IMR-90 (cell line): ENCODE measurements at regions not wholly inside any gene's neighbourhood (a gene's known extent, or its start where the extent isn't known, plus 50 kb on each side); places are given as distances from the start of the nearest gene placed in this dataset.

ENCODE experiments used
- ATAC-seq: fragments of 200-7000 bp; cut with Tn5 transposase; 2 replicates; pipeline ENCODE4 v1.9.1; 2020; ENCODE audit warnings: low read depth, mild to moderate bottlenecking, moderate library complexity
- BruUV-seq: library from RNA; stranded (reverse); fragments of 400-500 nt; replicated peaks from 2 replicates; lab custom pipeline; 2021; lab: Mats Ljungman, UMichigan
- CTCF ChIA-PET: fragments of 300-600 bp; formaldehyde crosslinking; extraction: SDS; loops from one replicate; lab custom pipeline; 2021; ENCODE audit warnings: antibody characterized with exemption; lab: Yijun Ruan, JAX
- POLR2A ChIA-PET: fragments of 300-600 bp; sonication (Branson Sonifier 250); formaldehyde crosslinking; loops from one replicate; lab custom pipeline; 2022; ENCODE audit warnings: antibody characterized with exemption; ENCODE audit not compliant: unreplicated experiment; lab: Charles Lee
- DNase-seq: peaks from one replicate; pipeline ENCODE4 v3.0.0; 2013
- H2AFZ ChIP-seq: replicated peaks from 2 replicates; pipeline ENCODE3; 2013; ENCODE audit warnings: low read length, mild to moderate bottlenecking; ENCODE audit not compliant: poor library complexity
- H2AK5ac ChIP-seq: 2 replicates; pipeline ENCODE4 v1.6.1; 2013; ENCODE audit warnings: low read depth, low read length, inconsistent platforms
- H2AK9ac ChIP-seq: replicated peaks from 2 replicates; pipeline ENCODE3; 2013; ENCODE audit warnings: mild to moderate bottlenecking, low read depth, low read length, moderate library complexity; ENCODE audit not compliant: poor library complexity
- H2BK120ac ChIP-seq: 2 replicates; pipeline ENCODE4 v1.6.1; 2013; ENCODE audit warnings: low read depth, low read length, inconsistent platforms
- H2BK15ac ChIP-seq: 3 replicates; pipeline ENCODE4 v1.6.1; 2013; ENCODE audit warnings: low read depth, low read length, inconsistent platforms
- H2BK20ac ChIP-seq: 2 replicates; pipeline ENCODE4 v1.6.1; 2013; ENCODE audit warnings: low read depth, mild to moderate bottlenecking, inconsistent platforms, low read length, moderate library complexity
- H2BK5ac ChIP-seq: 2 replicates; pipeline ENCODE4 v1.6.1; 2013; ENCODE audit warnings: mild to moderate bottlenecking, low read depth, low read length, inconsistent platforms; ENCODE audit not compliant: poor library complexity, severe bottlenecking
- H3K14ac ChIP-seq: replicated peaks from 2 replicates; pipeline ENCODE4 v1.6.1; 2013; ENCODE audit warnings: low read depth, low read length, inconsistent platforms
- H3K18ac ChIP-seq: 2 replicates; pipeline ENCODE4 v1.6.1; 2013; ENCODE audit warnings: low read depth, low read length, control low read depth
- H3K23ac ChIP-seq: 2 replicates; pipeline ENCODE4 v1.6.1; 2013; ENCODE audit warnings: low read depth, low read length, inconsistent platforms
- H3K27ac ChIP-seq: 2 replicates; pipeline ENCODE4 v1.5.1; 2013; ENCODE audit warnings: mild to moderate bottlenecking, control low read depth, low read length; ENCODE audit not compliant: insufficient read depth
- H3K27me3 ChIP-seq: 2 replicates; pipeline ENCODE4 v1.6.1; 2013; ENCODE audit warnings: low read length; ENCODE audit not compliant: control insufficient read depth, insufficient read depth
- H3K36me3 ChIP-seq: 2 replicates; pipeline ENCODE4 v1.6.1; 2013; ENCODE audit warnings: low read length, mixed read lengths; ENCODE audit not compliant: control insufficient read depth, insufficient read depth
- H3K4ac ChIP-seq: 2 replicates; pipeline ENCODE4 v1.6.1; 2013; ENCODE audit warnings: low read depth, low read length, inconsistent platforms
- H3K4me1 ChIP-seq: 2 replicates; pipeline ENCODE4 v1.6.1; 2013; ENCODE audit warnings: low read length, mixed read lengths; ENCODE audit not compliant: control insufficient read depth, insufficient read depth
- H3K4me2 ChIP-seq: 2 replicates; pipeline ENCODE4 v1.6.1; 2013; ENCODE audit warnings: low read depth, mild to moderate bottlenecking, control low read depth, low read length, moderate library complexity
- H3K4me3 ChIP-seq: 2 replicates; pipeline ENCODE4 v1.5.1; 2013; ENCODE audit warnings: low read depth, mild to moderate bottlenecking, control low read depth, low read length, moderate library complexity; ENCODE audit not compliant: insufficient read depth
- H3K56ac ChIP-seq: 2 replicates; pipeline ENCODE4 v1.6.1; 2013; ENCODE audit warnings: low read length, inconsistent platforms; ENCODE audit not compliant: insufficient read depth; ENCODE audit errors: extremely low read depth
- H3K79me1 ChIP-seq, 2 experiments: 2 replicates each; pipeline ENCODE4 v1.6.1; 2013; ENCODE audit warnings: low read length in 2 of 2, inconsistent platforms in 1 of 2, low read depth in 1 of 2
- H3K9ac ChIP-seq: 2 replicates; pipeline ENCODE4 v1.6.1; 2013; ENCODE audit warnings: low read depth, low read length, control low read depth
- H3K9me1 ChIP-seq: 2 replicates; pipeline ENCODE4 v1.6.1; 2013; ENCODE audit warnings: low read length, inconsistent platforms; ENCODE audit not compliant: insufficient read depth
- H3K9me3 ChIP-seq: 2 replicates; pipeline ENCODE4 v1.6.1; 2013; ENCODE audit warnings: low read length; ENCODE audit not compliant: control insufficient read depth, insufficient read depth
- H4K20me1 ChIP-seq: 2 replicates; pipeline ENCODE4 v1.6.1; 2013; ENCODE audit warnings: low read length, inconsistent platforms; ENCODE audit not compliant: insufficient read depth
- H4K5ac ChIP-seq: 2 replicates; pipeline ENCODE4 v1.6.1; 2013; ENCODE audit warnings: mild to moderate bottlenecking, low read depth, low read length, control low read depth
- H4K8ac ChIP-seq, 2 experiments: 2 replicates each; pipeline ENCODE4 v1.6.1; 2013; ENCODE audit warnings: low read depth in 2 of 2, low read length in 2 of 2, control low read depth in 1 of 2, inconsistent platforms in 1 of 2
- H4K91ac ChIP-seq: 2 replicates; pipeline ENCODE4 v1.6.1; 2013; ENCODE audit warnings: low read depth, low read length, inconsistent platforms; ENCODE audit not compliant: insufficient read depth
- CHD1 ChIP-seq: IDR thresholded peaks from 2 replicates; pipeline ENCODE4 v1.6.1; 2012; ENCODE audit warnings: low read depth, low read length, improper control_type of control experiment
- ELK1 ChIP-seq: fragments of 150-350 bp; IDR thresholded peaks from 2 replicates; pipeline ENCODE4 v1.6.1; 2016; ENCODE audit warnings: low read depth, mild to moderate bottlenecking, low read length, moderate library complexity, borderline replicate concordance
- FOS ChIP-seq: fragments of 150-350 bp; IDR thresholded peaks from 2 replicates; pipeline ENCODE4 v1.6.1; 2016; ENCODE audit warnings: low read depth, low read length
- MAFK ChIP-seq: IDR thresholded peaks from 2 replicates; pipeline ENCODE4 v1.6.1; 2012; ENCODE audit warnings: low read depth, low read length, improper control_type of control experiment
- POLR2A ChIP-seq: IDR thresholded peaks from 2 replicates; pipeline ENCODE4 v1.6.1; 2012; ENCODE audit warnings: mild to moderate bottlenecking, low read depth, low read length
- RCOR1 ChIP-seq: IDR thresholded peaks from 2 replicates; pipeline ENCODE4 v1.6.1; 2012; ENCODE audit warnings: mild to moderate bottlenecking, low read length, improper control_type of control experiment; ENCODE audit not compliant: insufficient replicate concordance
- RFX5 ChIP-seq: IDR thresholded peaks from 2 replicates; pipeline ENCODE4 v1.8.0; 2012; ENCODE audit warnings: low read depth, mild to moderate bottlenecking, low read length, moderate library complexity
- WGBS, 2 experiments: methylation state at CpG; one replicate each; pipeline versions ENCODE4 v1.1.5 to v1.1.7; 2013; ENCODE audit warnings: missing lambda C conversion rate in 2 of 2; ENCODE audit not compliant: insufficient read length in 1 of 2; ENCODE audit errors: extremely low coverage in 2 of 2; 5-methylcytosine and 5-hydroxymethylcytosine counted together
- dilution Hi-C: fragments of 300-500 bp; cut with HindIII; formaldehyde crosslinking; loops from one replicate; pipeline ENCODE4 v1.14.3; 2018; ENCODE audit warnings: low sequenced_read_pairs; ENCODE audit not compliant: unreplicated experiment
- in situ Hi-C: fragments of 300-500 bp; cut with MboI; formaldehyde crosslinking; loops from 3 replicates; pipeline ENCODE4 v1.14.3; 2019; ENCODE audit warnings: low sequenced_read_pairs, inconsistent platforms, mixed read lengths
- intact Hi-C: fragments of 100-400 bp; cut with micrococcal nuclease; formaldehyde crosslinking; loops from 2 replicates; pipeline ENCODE4 v1.10.0; 2022
- TF ChIP-seq, protein P1 (sequence below): conservative IDR thresholded peaks from 2 replicates; pipeline ENCODE4 v1.5.1; 2012; ENCODE audit warnings: mild to moderate bottlenecking, low read depth, low read length, improper control_type of control experiment

GRCh38 chr13:86757236-86757978 lies 913.8 kb upstream of the SLITRK5 start:
- POLR2A ChIA-PET: no interaction called here
- Histone ChIP-seq H3K27me3 (no peaks in the 10 kb centered on the region), H4K8ac (no peak overlapping the region), H2BK5ac (no peak overlapping the region), H2BK15ac (no peak overlapping the region), H3K4me1 (no peaks in the 10 kb centered on the region), H3K4ac (no peak overlapping the region), H2AK5ac (no peak overlapping the region), H3K27ac (no peak overlapping the region), H2BK120ac (no peak overlapping the region), H2AFZ (no peak overlapping the region), H3K36me3 (no peaks in the 10 kb centered on the region), H4K20me1 (no peaks in the 10 kb centered on the region), H3K18ac (no peak overlapping the region), H3K4me2 (no peak overlapping the region), H2BK20ac (no peak overlapping the region), H4K5ac (no peak overlapping the region), H3K14ac (no peak overlapping the region), H3K9me1 (no peaks in the 10 kb centered on the region), H3K56ac (no peak overlapping the region), H3K9ac (no peak overlapping the region), H3K79me1 (no peaks in the 10 kb centered on the region), H3K23ac (no peak overlapping the region), H3K9me3 (no peaks in the 10 kb centered on the region), H4K91ac (no peak overlapping the region), H3K4me3 (no peak overlapping the region), H2AK9ac (no peak overlapping the region)
- TF ChIP-seq POLR2A (no peak), ELK1 (no peak), FOS (no peak), RCOR1 (no peak), MAFK (no peak), RFX5 (no peak), CHD1 (no peak)
- TF ChIP-seq, protein P1, sequence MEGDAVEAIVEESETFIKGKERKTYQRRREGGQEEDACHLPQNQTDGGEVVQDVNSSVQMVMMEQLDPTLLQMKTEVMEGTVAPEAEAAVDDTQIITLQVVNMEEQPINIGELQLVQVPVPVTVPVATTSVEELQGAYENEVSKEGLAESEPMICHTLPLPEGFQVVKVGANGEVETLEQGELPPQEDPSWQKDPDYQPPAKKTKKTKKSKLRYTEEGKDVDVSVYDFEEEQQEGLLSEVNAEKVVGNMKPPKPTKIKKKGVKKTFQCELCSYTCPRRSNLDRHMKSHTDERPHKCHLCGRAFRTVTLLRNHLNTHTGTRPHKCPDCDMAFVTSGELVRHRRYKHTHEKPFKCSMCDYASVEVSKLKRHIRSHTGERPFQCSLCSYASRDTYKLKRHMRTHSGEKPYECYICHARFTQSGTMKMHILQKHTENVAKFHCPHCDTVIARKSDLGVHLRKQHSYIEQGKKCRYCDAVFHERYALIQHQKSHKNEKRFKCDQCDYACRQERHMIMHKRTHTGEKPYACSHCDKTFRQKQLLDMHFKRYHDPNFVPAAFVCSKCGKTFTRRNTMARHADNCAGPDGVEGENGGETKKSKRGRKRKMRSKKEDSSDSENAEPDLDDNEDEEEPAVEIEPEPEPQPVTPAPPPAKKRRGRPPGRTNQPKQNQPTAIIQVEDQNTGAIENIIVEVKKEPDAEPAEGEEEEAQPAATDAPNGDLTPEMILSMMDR: no peak
- in situ Hi-C loops (no loop called here), intact Hi-C loops (no loop called here), dilution Hi-C loops (no loop called here)
- DNase-seq: no peak
- no peak for ATAC-seq
- BruUV-seq: no TSS peak
- 100% methylated on average over 1 of the region's 9 CpGs; no CpG with 5 or more reads in 1 of the 2 experiments for WGBS, 2 experiments
- CTCF ChIA-PET: no interaction called here
